CD14-positive monocyte (primary cell): ENCODE measurements at regions not wholly inside any gene's neighbourhood (a gene's known extent, or its start where the extent isn't known, plus 50 kb on each side); places are given as distances from the start of the nearest gene placed in this dataset.

Experiments
- DNase-seq, 3 donors: peaks; one replicate each; pipeline ENCODE4 v3.0.0-alpha.2; 2011 to 2022
- H2AFZ ChIP-seq: 2 replicates; pipeline ENCODE4 v1.6.0; 2012; ENCODE audit warnings: mild to moderate bottlenecking, low read depth, low read length, inconsistent platforms; ENCODE audit not compliant: insufficient read depth, poor library complexity, severe bottlenecking
- H3K27ac ChIP-seq, 2 donors: 1 replicate in 1 of 2; 2 replicates in 1 of 2; pipeline ENCODE4 v1.5.1; 2012 to 2013; ENCODE audit warnings: low read length in 2 of 2, control low read depth in 1 of 2, inconsistent platforms in 1 of 2, low read depth in 1 of 2, mild to moderate bottlenecking in 1 of 2
- H3K27me3 ChIP-seq, 2 donors: one replicate each; pipeline versions ENCODE4 v1.6.0 to v1.6.1; 2011 to 2013; ENCODE audit warnings: low read length in 2 of 2; ENCODE audit not compliant: control insufficient read depth in 2 of 2, insufficient read depth in 2 of 2
- H3K36me3 ChIP-seq, 2 donors: replicated peaks in 1 of 2; 1 replicate in 1 of 2; 2 replicates in 1 of 2; pipeline versions ENCODE4 v1.5.1 to v1.6.1; 2012 to 2013; ENCODE audit warnings: low read length in 2 of 2, control low read depth in 1 of 2, inconsistent platforms in 1 of 2, mild to moderate bottlenecking in 1 of 2; ENCODE audit not compliant: insufficient read depth in 2 of 2, control insufficient read depth in 1 of 2
- H3K4me1 ChIP-seq, 2 donors: 1 replicate in 1 of 2; 2 replicates in 1 of 2; pipeline versions ENCODE4 v1.5.1 to v1.6.1; 2012 to 2013; ENCODE audit warnings: low read length in 2 of 2, control low read depth in 1 of 2, inconsistent platforms in 1 of 2, mild to moderate bottlenecking in 1 of 2, moderate library complexity in 1 of 2; ENCODE audit not compliant: insufficient read depth in 2 of 2, control insufficient read depth in 1 of 2
- H3K4me2 ChIP-seq: replicated peaks from 2 replicates; pipeline ENCODE3; 2012; ENCODE audit warnings: low read length, moderate library complexity, mild to moderate bottlenecking; ENCODE audit not compliant: poor library complexity, severe bottlenecking; ENCODE audit errors: extremely low read depth
- H3K4me3 ChIP-seq, 3 experiments: fragments of 200-600 bp in 1 of 3; sonication (generic) in 1 of 3; replicated peaks in 1 of 3; 1 replicate in 2 of 3; 2 replicates in 1 of 3; pipeline ENCODE4 v1.5.1; 2011 to 2013; ENCODE audit warnings: low read length in 3 of 3, mild to moderate bottlenecking in 3 of 3, control low read depth in 2 of 3, low read depth in 2 of 3, inconsistent platforms in 1 of 3, moderate library complexity in 1 of 3
- H3K79me2 ChIP-seq: 2 replicates; pipeline ENCODE4 v1.6.0; 2012; ENCODE audit warnings: mild to moderate bottlenecking, control low read depth, inconsistent platforms, low read length, moderate library complexity; ENCODE audit not compliant: insufficient read depth
- H3K9ac ChIP-seq: 2 replicates; pipeline ENCODE4 v1.6.0; 2017; ENCODE audit warnings: low read length, mild to moderate bottlenecking; ENCODE audit not compliant: insufficient read depth, poor library complexity, severe bottlenecking
- H3K9me3 ChIP-seq, 2 donors: replicated peaks in 1 of 2; 1 replicate in 1 of 2; 2 replicates in 1 of 2; pipeline versions ENCODE4 v1.5.1 to v1.6.1; 2012 to 2013; ENCODE audit warnings: low read length in 2 of 2, control low read depth in 1 of 2; ENCODE audit not compliant: control insufficient read depth in 1 of 2, insufficient read depth in 1 of 2
- H4K20me1 ChIP-seq: 2 replicates; pipeline ENCODE4 v1.6.0; 2012; ENCODE audit warnings: mild to moderate bottlenecking, low read length, control low read depth, moderate library complexity; ENCODE audit not compliant: insufficient read depth
- H3K27ac Mint-ChIP-seq, 7 donors: one replicate each; pipeline ENCODE4 v1.8.0; 2020; ENCODE audit warnings: mild to moderate bottlenecking in 7 of 7, mixed read lengths in 7 of 7, moderate library complexity in 6 of 7, inconsistent platforms in 2 of 7
- H3K27me3 Mint-ChIP-seq, 3 donors: one replicate each; pipeline ENCODE4 v1.8.0; 2021 to 2022; ENCODE audit warnings: low read depth in 3 of 3, mild to moderate bottlenecking in 3 of 3, mixed read lengths in 3 of 3, moderate library complexity in 3 of 3, inconsistent platforms in 1 of 3
- H3K36me3 Mint-ChIP-seq, 2 donors: one replicate each; pipeline ENCODE4 v1.8.0; 2020; ENCODE audit warnings: mixed read lengths in 2 of 2, inconsistent platforms in 1 of 2, mild to moderate bottlenecking in 1 of 2
- H3K4me1 Mint-ChIP-seq: one replicate; pipeline ENCODE4 v1.8.0; 2020; ENCODE audit warnings: mild to moderate bottlenecking, mixed read lengths
- H3K4me3 Mint-ChIP-seq, 2 donors: one replicate each; pipeline ENCODE4 v1.8.0; 2020; ENCODE audit warnings: mild to moderate bottlenecking in 2 of 2, mixed read lengths in 2 of 2, moderate library complexity in 1 of 2
- H3K9me3 Mint-ChIP-seq, 7 donors: one replicate each; pipeline ENCODE4 v1.8.0; 2020 to 2022; ENCODE audit warnings: mixed read lengths in 7 of 7, mild to moderate bottlenecking in 6 of 7, moderate library complexity in 6 of 7, inconsistent platforms in 2 of 7
- WGBS: methylation state at CpG from one replicate; pipeline ENCODE4 v1.1.5; 2013; ENCODE audit warnings: missing lambda C conversion rate; ENCODE audit not compliant: insufficient coverage; 5-methylcytosine and 5-hydroxymethylcytosine counted together
- intact Hi-C, 2 donors: fragments of 100-400 bp; cut with micrococcal nuclease; formaldehyde crosslinking; loops; one replicate each; pipeline versions ENCODE4 v1.15.0 to v1.15.1; 2023
- TF ChIP-seq, protein P1 (sequence below): fragments of 200-600 bp; IDR thresholded peaks from one replicate; pipeline ENCODE4 v1.8.0; 2022; ENCODE audit warnings: antibody characterized with exemption, mild to moderate bottlenecking

DNA sequence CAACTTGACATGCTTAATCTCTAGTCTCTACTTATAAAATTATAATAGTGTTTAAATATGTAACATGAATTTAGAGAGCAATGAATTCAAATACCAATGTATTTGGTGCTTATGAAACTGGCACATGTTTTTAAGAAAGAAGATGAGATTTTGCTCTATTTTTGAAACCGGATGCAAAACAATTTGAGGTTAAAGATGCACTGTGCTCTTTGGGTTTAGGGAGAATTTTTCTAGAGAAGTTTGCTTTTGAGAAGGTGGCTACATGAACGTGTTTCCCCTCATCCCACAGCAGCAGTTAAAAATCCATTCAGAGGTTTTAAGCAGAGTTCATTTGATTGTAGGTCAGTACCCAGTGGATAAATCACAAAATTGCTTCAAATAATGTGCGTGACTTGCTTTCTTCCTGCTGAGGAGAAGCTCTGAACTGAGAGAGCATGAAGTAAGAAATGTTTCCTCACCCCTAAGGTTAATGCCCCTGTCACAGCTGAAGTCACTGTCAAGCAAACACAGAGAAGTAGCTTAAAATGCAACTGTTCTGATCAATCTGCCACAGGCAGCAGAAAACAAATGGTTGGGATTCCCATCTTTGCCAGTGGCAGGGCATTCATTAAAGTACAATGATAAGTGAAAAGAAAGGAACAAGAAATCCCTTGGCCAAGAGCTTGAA is 241.9 kb upstream of the SYT1 start:
- Histone ChIP-seq H3K27me3 (no peaks in the 10 kb centered on the region), H3K27ac (no peak overlapping the region), H3K9ac (no peak overlapping the region), H3K4me3 (no peak overlapping the region), H3K4me2 (no peak overlapping the region), H3K4me1 (no peaks in the 10 kb centered on the region), H3K9me3 (no peaks in the 10 kb centered on the region), H2AFZ (no peak overlapping the region), H3K79me2 (no peaks in the 10 kb centered on the region), H4K20me1 (no peaks in the 10 kb centered on the region), H3K36me3 (no peaks in the 10 kb centered on the region)
- TF ChIP-seq, protein P1, sequence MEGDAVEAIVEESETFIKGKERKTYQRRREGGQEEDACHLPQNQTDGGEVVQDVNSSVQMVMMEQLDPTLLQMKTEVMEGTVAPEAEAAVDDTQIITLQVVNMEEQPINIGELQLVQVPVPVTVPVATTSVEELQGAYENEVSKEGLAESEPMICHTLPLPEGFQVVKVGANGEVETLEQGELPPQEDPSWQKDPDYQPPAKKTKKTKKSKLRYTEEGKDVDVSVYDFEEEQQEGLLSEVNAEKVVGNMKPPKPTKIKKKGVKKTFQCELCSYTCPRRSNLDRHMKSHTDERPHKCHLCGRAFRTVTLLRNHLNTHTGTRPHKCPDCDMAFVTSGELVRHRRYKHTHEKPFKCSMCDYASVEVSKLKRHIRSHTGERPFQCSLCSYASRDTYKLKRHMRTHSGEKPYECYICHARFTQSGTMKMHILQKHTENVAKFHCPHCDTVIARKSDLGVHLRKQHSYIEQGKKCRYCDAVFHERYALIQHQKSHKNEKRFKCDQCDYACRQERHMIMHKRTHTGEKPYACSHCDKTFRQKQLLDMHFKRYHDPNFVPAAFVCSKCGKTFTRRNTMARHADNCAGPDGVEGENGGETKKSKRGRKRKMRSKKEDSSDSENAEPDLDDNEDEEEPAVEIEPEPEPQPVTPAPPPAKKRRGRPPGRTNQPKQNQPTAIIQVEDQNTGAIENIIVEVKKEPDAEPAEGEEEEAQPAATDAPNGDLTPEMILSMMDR, result no peak
- no peak overlapping the region for H3K4me3 Mint-ChIP-seq
- DNase-seq, result no peak
- H3K27me3 Mint-ChIP-seq, result peaks cover 0 to 3% (median 1%) of the 10 kb centered on the region in 3 donors
- no CpG with 5 or more reads among the region's 3 CpGs for WGBS
- intact Hi-C loops, result no loop called here
- H3K36me3 Mint-ChIP-seq, result no peaks in the 10 kb centered on the region
- peaks cover 0 to 5% (median 2%) of the 10 kb centered on the region in 7 donors for H3K9me3 Mint-ChIP-seq
- no peak overlapping the region for H3K27ac Mint-ChIP-seq
- H3K4me1 Mint-ChIP-seq, result no peaks in the 10 kb centered on the region

DNA sequence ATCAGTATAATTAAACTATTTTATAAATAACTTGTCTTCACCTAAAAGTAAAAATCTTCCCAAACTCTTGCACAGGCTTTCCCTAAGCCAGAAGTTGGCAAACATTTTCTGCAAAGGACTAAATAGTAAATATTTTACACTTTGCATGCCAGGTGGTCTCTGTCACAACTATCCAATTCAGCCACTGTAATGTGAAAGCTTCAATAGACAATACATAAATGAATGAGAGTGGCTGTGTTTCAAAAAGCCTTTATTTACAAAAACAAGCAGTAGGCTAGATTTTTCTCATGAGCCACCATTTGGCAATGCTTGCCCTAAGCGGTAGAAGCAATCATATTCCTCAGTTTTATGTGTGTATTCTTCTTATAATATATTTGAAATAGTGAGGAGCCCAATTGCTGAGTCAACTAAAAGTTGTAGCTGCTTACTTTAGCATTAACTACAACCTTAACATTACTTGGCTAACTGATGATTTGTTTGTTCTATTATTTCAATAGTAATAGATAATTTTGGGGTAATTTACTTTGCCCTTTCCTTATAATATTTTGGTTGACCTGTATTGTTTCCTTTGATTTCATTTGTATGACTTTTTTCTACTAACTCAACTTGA is 236.0 kb upstream of the SYT1 start:
- H3K4me2 ChIP-seq, result no peak overlapping the region

More for the DNA sequence above, 236.0 kb upstream of the SYT1 start:
- no peak overlapping the region for H3K27ac Mint-ChIP-seq
- H3K36me3 Mint-ChIP-seq, result no peaks in the 10 kb centered on the region
- H3K9me3 Mint-ChIP-seq, result peaks cover 0 to 7% (median 3%) of the 10 kb centered on the region in 7 donors
- no peak overlapping the region for H3K9ac ChIP-seq
- no peaks in the 10 kb centered on the region for H4K20me1 ChIP-seq
- intact Hi-C loops, result no loop called here
- no peak for DNase-seq
- no peak overlapping the region for H2AFZ ChIP-seq
- no peak overlapping the region for H3K4me3 ChIP-seq
- no CpG with 5 or more reads among the region's 1 CpG for WGBS
- peaks cover 0 to 3% (median 2%) of the 10 kb centered on the region in 3 donors for H3K27me3 Mint-ChIP-seq
- H3K4me1 Mint-ChIP-seq, result no peaks in the 10 kb centered on the region
- H3K4me1 ChIP-seq, result no peaks in the 10 kb centered on the region
- H3K79me2 ChIP-seq, result no peaks in the 10 kb centered on the region
- H3K9me3 ChIP-seq, result no peaks in the 10 kb centered on the region
- H3K36me3 ChIP-seq, result no peaks in the 10 kb centered on the region
- TF ChIP-seq, protein P1, result no peak
- no peak overlapping the region for H3K4me3 Mint-ChIP-seq
- H3K27me3 ChIP-seq, result peaks cover 0 to 3% of the 10 kb centered on the region in 2 donors
- no peak overlapping the region for H3K27ac ChIP-seq
